Loucy (cell line): ENCODE measurements at regions not wholly inside any gene's neighbourhood (a gene's known extent, or its start where the extent isn't known, plus 50 kb on each side); places are given as distances from the start of the nearest gene placed in this dataset.

Source experiments
- CTCF ChIP-seq: fragments of 200-600 bp; sonication (generic); conservative IDR thresholded peaks from 2 replicates; pipeline ENCODE4 v1.5.1; 2014; ENCODE audit warnings: mild to moderate bottlenecking, antibody characterized with exemption, low read length
- EZH2phosphoT487 ChIP-seq: fragments of 200-600 bp; IDR thresholded peaks from 2 replicates; pipeline ENCODE4 v1.6.1; 2018; ENCODE audit warnings: antibody characterized with exemption, mild to moderate bottlenecking, moderate library complexity, borderline replicate concordance

GRCh38 chr2:216934623-216935022, 74.8 kb upstream of the TNP1 start:
- TF ChIP-seq CTCF = no peak
- TF ChIP-seq EZH2phosphoT487 = no peak
